ENCODE measurements at regions not wholly inside any gene's neighbourhood (a gene's known extent, or its start where the extent isn't known, plus 50 kb on each side); places are given as distances from the start of the nearest gene placed in this dataset.
A peak's percentile ranks its signal among the peaks of the same experiment; 100 is the strongest.
"Not testable (repeated sequence)": the region's sequence is repeated elsewhere in the genome, so short reads cannot be mapped to it uniquely, and the experiment has no call there.

DNA sequence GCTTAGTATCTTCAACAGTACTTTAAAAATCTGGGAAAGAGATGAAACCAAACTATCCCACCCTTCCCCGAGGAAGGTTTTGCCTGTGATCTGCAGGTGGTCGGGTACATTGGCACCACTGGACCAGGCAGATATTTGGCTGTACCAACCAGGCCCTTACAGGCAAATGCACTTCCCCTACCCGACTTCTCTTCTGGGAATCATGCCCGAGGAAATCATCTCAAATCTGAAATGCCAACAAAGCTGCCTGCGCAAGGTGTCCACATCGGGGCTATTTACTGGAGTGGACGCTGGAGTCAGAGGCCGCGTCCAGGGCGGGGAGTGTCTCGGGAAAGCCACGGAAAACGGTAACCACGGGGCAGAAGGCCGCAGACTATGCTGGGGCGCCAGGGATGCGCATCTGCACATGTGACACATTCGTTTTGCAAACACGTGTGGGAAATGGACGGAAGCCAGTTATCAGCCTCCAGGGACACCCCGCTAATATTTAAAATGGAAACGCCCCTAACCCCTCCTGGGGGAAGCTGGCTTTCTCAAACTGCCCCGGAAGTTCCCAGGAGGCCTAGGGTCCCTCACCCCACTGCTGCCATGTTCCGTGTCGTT is 71.5 kb downstream of the KCNJ18 start:
- not testable (repeated sequence) for DNase-seq; H3K23me2 ChIP-seq (ENCODE audit: insufficient read length, low read depth, low read length, poor library complexity, severe bottlenecking); H3K27me3 ChIP-seq (ENCODE audit: insufficient read depth, low read length); H3K23ac ChIP-seq (ENCODE audit: insufficient read length, low read depth, low read length); H3T11ph ChIP-seq (ENCODE audit: low read length); H2BK5ac ChIP-seq (ENCODE audit: insufficient read length, low read length); H3K27ac Mint-ChIP-seq; H3K9ac ChIP-seq (ENCODE audit: extremely low read depth, insufficient read length, low read length); H4K91ac ChIP-seq (ENCODE audit: insufficient read length, low read depth, low read length); H4K8ac ChIP-seq (replicated peaks; ENCODE audit: insufficient read length, low read depth, low read length); H2AK5ac ChIP-seq (ENCODE audit: insufficient read length, low read length); H4K5ac ChIP-seq (ENCODE audit: insufficient read length, low read depth, low read length); H4K20me1 ChIP-seq (ENCODE audit: control insufficient read depth, insufficient read depth, insufficient read length); H3K4me2 ChIP-seq (ENCODE audit: insufficient read depth, insufficient read length, low read length); H2BK15ac ChIP-seq (ENCODE audit: low read depth, low read length); H3K79me2 ChIP-seq (ENCODE audit: insufficient read depth, low read length); H2BK12ac ChIP-seq (ENCODE audit: insufficient read length, low read depth, low read length); H2BK20ac ChIP-seq (ENCODE audit: low read depth, low read length, poor library complexity, severe bottlenecking); H2AFZ ChIP-seq (ENCODE audit: low read length); H3K18ac ChIP-seq (ENCODE audit: insufficient read length, low read depth, low read length); H3K4me1 Mint-ChIP-seq; H3K4me1 ChIP-seq (ENCODE audit: insufficient read depth, low read length); H3K4me3 Mint-ChIP-seq; H3K56ac ChIP-seq (ENCODE audit: insufficient read length, low read depth, low read length); H3K27ac ChIP-seq (ENCODE audit: insufficient read length, low read depth, low read length); H3K14ac ChIP-seq (ENCODE audit: insufficient read depth, low read length); H2BK120ac ChIP-seq (ENCODE audit: low read depth, low read length, poor library complexity, severe bottlenecking); H3K27me3 Mint-ChIP-seq (ENCODE audit: low read depth); H3K4ac ChIP-seq (ENCODE audit: low read depth, low read length); H3K79me1 ChIP-seq (ENCODE audit: insufficient read depth, low read depth, low read length, poor library complexity, severe bottlenecking)
- no CpG with 5 or more reads among the region's 25 CpGs for WGBS (ENCODE audit: extremely low coverage, insufficient read length, low lambda C conversion rate)
- Mint-ChIP-seq H3K9me3 (peaks cover 79 to 85% of the 10 kb centered on the region in 2 experiments), H3K36me3 (ENCODE audit: insufficient read depth in 1 of 3, low read depth in 3 of 3) (peaks cover 5 to 23% (median 19%) of the 10 kb centered on the region in 3 experiments)
- H3K9me3 ChIP-seq (ENCODE audit: control insufficient read depth, low read depth, low read length): peaks cover 53% of the 10 kb centered on the region

DNA sequence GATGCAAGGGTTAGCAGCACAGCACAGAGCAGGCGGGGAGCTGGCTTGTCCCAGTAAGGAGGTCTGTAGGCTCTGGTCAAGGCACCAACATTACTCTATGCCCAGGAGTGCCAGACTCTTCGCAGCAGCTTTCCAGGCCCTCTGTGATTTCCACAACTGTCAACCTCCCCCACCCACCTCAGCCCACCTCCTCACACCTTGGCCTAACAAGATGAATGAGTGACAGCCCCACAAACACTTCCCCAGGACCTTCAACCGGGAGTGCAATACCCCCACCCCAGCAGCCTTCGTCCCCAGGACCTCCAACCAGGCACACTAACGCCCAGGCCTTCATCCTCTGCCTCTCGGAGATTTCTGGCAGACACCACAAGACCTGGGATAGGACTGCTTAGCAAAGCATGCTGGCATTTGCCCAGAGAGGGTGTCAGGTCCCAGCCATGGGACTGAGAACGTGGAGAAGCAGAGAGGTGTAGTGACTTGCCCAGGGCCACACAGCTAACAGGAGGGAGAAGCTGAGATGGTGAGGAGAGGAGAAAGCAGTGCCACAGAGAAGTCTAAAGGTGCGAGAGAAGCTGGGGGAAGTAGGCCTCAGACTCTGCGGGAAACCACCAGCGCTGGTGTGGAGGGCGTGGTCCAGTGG is 73.4 kb downstream of the KCNJ18 start:
- not testable (repeated sequence) for H3K56ac ChIP-seq (ENCODE audit: insufficient read length, low read depth, low read length); H3K27me3 ChIP-seq (ENCODE audit: insufficient read depth, low read length); H3K4me1 Mint-ChIP-seq; H3T11ph ChIP-seq (ENCODE audit: low read length); H2BK12ac ChIP-seq (ENCODE audit: insufficient read length, low read depth, low read length); H2AK5ac ChIP-seq (ENCODE audit: insufficient read length, low read length); H3K14ac ChIP-seq (ENCODE audit: insufficient read depth, low read length); H2BK120ac ChIP-seq (ENCODE audit: low read depth, low read length, poor library complexity, severe bottlenecking); H3K4ac ChIP-seq (ENCODE audit: low read depth, low read length); H4K20me1 ChIP-seq (ENCODE audit: control insufficient read depth, insufficient read depth, insufficient read length); H4K5ac ChIP-seq (ENCODE audit: insufficient read length, low read depth, low read length); H3K9ac ChIP-seq (ENCODE audit: extremely low read depth, insufficient read length, low read length); H3K79me1 ChIP-seq (ENCODE audit: insufficient read depth, low read depth, low read length, poor library complexity, severe bottlenecking); H3K23ac ChIP-seq (ENCODE audit: insufficient read length, low read depth, low read length); H3K4me1 ChIP-seq (ENCODE audit: insufficient read depth, low read length); H4K8ac ChIP-seq (replicated peaks; ENCODE audit: insufficient read length, low read depth, low read length); H3K4me3 Mint-ChIP-seq; H3K23me2 ChIP-seq (ENCODE audit: insufficient read length, low read depth, low read length, poor library complexity, severe bottlenecking); H3K18ac ChIP-seq (ENCODE audit: insufficient read length, low read depth, low read length); H3K79me2 ChIP-seq (ENCODE audit: insufficient read depth, low read length); H3K27ac Mint-ChIP-seq; H2BK5ac ChIP-seq (ENCODE audit: insufficient read length, low read length); H3K27ac ChIP-seq (ENCODE audit: insufficient read length, low read depth, low read length); H3K27me3 Mint-ChIP-seq (ENCODE audit: low read depth); H3K4me2 ChIP-seq (ENCODE audit: insufficient read depth, insufficient read length, low read length); H2AFZ ChIP-seq (ENCODE audit: low read length); H2BK15ac ChIP-seq (ENCODE audit: low read depth, low read length); H2BK20ac ChIP-seq (ENCODE audit: low read depth, low read length, poor library complexity, severe bottlenecking); H4K91ac ChIP-seq (ENCODE audit: insufficient read length, low read depth, low read length)
- peaks cover 82 to 86% of the 10 kb centered on the region in 2 experiments for H3K9me3 Mint-ChIP-seq
- peaks cover 51% of the 10 kb centered on the region for H3K9me3 ChIP-seq (ENCODE audit: control insufficient read depth, low read depth, low read length)
- no CpG with 5 or more reads among the region's 11 CpGs for WGBS (ENCODE audit: extremely low coverage, insufficient read length, low lambda C conversion rate)
- H3K36me3 Mint-ChIP-seq (ENCODE audit: insufficient read depth in 1 of 3, low read depth in 3 of 3): peaks cover 5 to 25% (median 19%) of the 10 kb centered on the region in 3 experiments
- DNase-seq: peak; percentile 19
